MCF 10A (cell line): ENCODE measurements at regions not wholly inside any gene's neighbourhood (a gene's known extent, or its start where the extent isn't known, plus 50 kb on each side); places are given as distances from the start of the nearest gene placed in this dataset.

Experiments
- BruUV-seq: library from RNA; stranded (reverse); fragments of 400-500 nt; replicated peaks from 2 replicates; lab custom pipeline; 2021; lab: Mats Ljungman, UMichigan
- CTCF ChIA-PET: fragments of 300-600 bp; sonication (Branson Sonifier 250); formaldehyde crosslinking; extraction: SDS; loops from one replicate; lab custom pipeline; 2021; ENCODE audit warnings: antibody characterized with exemption, inconsistent platforms; lab: Yijun Ruan, JAX
- POLR2A ChIA-PET: fragments of 300-600, 350-650 bp; sonication (Branson Sonifier 250); formaldehyde crosslinking; extraction: SDS; loops from one replicate; lab custom pipeline; 2020; ENCODE audit warnings: antibody characterized with exemption, inconsistent platforms; lab: Yijun Ruan, JAX
- DNase-seq: peaks from one replicate; pipeline ENCODE4 v3.0.0-alpha.2; 2018; ENCODE audit not compliant: unreplicated experiment
- H3K27ac Mint-ChIP-seq: one replicate; pipeline ENCODE4 v1.8.0; 2022; ENCODE audit warnings: mild to moderate bottlenecking, low read depth, mixed read lengths; ENCODE audit not compliant: unreplicated experiment
- H3K27me3 Mint-ChIP-seq: one replicate; pipeline ENCODE4 v1.8.0; 2022; ENCODE audit warnings: mixed read lengths; ENCODE audit not compliant: insufficient read depth, unreplicated experiment
- H3K36me3 Mint-ChIP-seq: one replicate; pipeline ENCODE4 v1.8.0; 2022; ENCODE audit warnings: mild to moderate bottlenecking, moderate library complexity, mixed read lengths; ENCODE audit not compliant: insufficient read depth, unreplicated experiment
- H3K4me1 Mint-ChIP-seq: one replicate; pipeline ENCODE4 v1.8.0; 2022; ENCODE audit warnings: mixed read lengths; ENCODE audit not compliant: insufficient read depth, unreplicated experiment
- H3K4me3 Mint-ChIP-seq: one replicate; pipeline ENCODE4 v1.8.0; 2022; ENCODE audit warnings: mild to moderate bottlenecking, moderate library complexity, mixed read lengths; ENCODE audit not compliant: unreplicated experiment
- H3K9me3 Mint-ChIP-seq: one replicate; pipeline ENCODE4 v1.8.0; 2022; ENCODE audit warnings: mixed read lengths; ENCODE audit not compliant: unreplicated experiment
- intact Hi-C: fragments of 100-400 bp; cut with micrococcal nuclease; formaldehyde crosslinking; loops from 2 replicates; pipeline ENCODE4 v1.14.1; 2022
- TF ChIP-seq, protein P1 (sequence below): fragments of 200-600 bp; IDR thresholded peaks from one replicate; pipeline ENCODE4 v1.8.0; 2022; ENCODE audit warnings: antibody characterized with exemption, mild to moderate bottlenecking; ENCODE audit not compliant: unreplicated experiment

DNA sequence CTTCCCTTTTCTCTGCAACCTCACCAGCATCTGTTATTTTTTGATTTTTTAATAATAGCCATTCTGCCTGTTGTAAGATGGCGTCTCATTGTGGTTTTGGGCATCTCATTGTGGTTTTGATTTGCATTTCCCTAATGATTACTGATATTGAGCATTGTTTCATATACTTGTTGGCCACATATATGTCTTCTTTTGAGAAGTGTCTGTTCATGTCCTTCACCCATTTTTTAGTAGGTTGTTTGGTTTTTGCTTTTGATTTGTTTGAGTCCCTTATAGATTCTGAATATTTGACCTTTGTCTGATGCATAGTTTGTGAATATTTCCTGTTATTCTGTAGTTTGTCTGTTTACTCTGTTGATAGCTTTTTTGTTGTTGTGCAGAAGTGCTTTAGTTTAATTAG, 312.2 kb upstream of the TBC1D5 start:
- POLR2A ChIA-PET = no interaction called here
- no TSS peak for BruUV-seq
- DNase-seq = no peak
- Mint-ChIP-seq H3K36me3 (no peaks in the 10 kb centered on the region), H3K4me3 (no peak overlapping the region), H3K4me1 (no peaks in the 10 kb centered on the region), H3K9me3 (no peaks in the 10 kb centered on the region), H3K27ac (no peak overlapping the region), H3K27me3 (no peaks in the 10 kb centered on the region)
- TF ChIP-seq, protein P1, sequence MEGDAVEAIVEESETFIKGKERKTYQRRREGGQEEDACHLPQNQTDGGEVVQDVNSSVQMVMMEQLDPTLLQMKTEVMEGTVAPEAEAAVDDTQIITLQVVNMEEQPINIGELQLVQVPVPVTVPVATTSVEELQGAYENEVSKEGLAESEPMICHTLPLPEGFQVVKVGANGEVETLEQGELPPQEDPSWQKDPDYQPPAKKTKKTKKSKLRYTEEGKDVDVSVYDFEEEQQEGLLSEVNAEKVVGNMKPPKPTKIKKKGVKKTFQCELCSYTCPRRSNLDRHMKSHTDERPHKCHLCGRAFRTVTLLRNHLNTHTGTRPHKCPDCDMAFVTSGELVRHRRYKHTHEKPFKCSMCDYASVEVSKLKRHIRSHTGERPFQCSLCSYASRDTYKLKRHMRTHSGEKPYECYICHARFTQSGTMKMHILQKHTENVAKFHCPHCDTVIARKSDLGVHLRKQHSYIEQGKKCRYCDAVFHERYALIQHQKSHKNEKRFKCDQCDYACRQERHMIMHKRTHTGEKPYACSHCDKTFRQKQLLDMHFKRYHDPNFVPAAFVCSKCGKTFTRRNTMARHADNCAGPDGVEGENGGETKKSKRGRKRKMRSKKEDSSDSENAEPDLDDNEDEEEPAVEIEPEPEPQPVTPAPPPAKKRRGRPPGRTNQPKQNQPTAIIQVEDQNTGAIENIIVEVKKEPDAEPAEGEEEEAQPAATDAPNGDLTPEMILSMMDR = no peak
- CTCF ChIA-PET = interaction anchor here (0.7 to 1.3 kb wide), 2 partner anchors 26 to 87 kb away, joined by 3 to 4 read pairs; no protein-coding TSS in a partner anchor
- intact Hi-C loops = no loop called here

DNA sequence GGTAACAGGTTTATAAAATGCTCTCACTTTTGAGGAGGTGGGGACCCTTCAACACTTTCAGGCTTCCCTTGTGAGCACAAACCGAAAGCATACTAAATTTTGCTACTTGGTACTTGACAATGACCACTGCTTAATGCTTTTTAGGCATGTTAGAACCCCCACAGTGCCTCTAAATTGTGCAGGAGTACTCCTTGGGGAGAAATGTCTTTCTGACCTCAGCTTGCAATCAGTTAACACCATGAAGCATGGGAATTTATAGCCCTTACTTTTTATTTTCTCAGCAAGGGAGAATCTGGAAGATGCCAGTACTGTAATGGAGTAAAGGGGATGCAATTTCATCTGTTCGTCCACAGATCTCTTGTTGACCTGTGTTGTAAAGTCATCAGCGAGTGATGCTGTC, 308.9 kb upstream of the TBC1D5 start:
- POLR2A ChIA-PET = no interaction called here
- Mint-ChIP-seq H3K4me1 (no peaks in the 10 kb centered on the region), H3K27me3 (no peaks in the 10 kb centered on the region), H3K4me3 (no peak overlapping the region), H3K36me3 (no peaks in the 10 kb centered on the region), H3K27ac (no peak overlapping the region), H3K9me3 (no peaks in the 10 kb centered on the region)
- TF ChIP-seq, protein P1 = no peak
- CTCF ChIA-PET = no interaction called here
- no peak for DNase-seq
- no TSS peak for BruUV-seq
- intact Hi-C loops = no loop called here

DNA sequence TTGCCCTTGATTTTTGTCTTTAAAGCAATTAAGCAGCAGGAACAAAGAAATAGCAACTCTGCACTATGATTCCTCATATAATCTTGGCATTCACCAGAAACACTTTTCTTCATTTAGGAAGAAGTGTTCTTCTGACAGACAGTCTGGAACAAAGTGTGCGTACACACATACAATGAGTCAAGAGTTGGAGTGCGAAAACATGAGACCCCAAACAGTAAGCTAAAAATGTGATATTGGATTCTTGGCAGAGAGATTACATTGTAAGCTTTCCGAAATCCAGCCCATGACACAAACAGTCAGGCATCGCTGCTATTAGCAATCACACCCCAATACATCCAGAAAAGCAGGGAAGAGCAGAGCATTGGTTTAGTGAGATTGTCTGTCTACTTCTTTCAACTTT, 306.7 kb upstream of the TBC1D5 start:
- TF ChIP-seq, protein P1 = no peak
- no TSS peak for BruUV-seq

DNA sequence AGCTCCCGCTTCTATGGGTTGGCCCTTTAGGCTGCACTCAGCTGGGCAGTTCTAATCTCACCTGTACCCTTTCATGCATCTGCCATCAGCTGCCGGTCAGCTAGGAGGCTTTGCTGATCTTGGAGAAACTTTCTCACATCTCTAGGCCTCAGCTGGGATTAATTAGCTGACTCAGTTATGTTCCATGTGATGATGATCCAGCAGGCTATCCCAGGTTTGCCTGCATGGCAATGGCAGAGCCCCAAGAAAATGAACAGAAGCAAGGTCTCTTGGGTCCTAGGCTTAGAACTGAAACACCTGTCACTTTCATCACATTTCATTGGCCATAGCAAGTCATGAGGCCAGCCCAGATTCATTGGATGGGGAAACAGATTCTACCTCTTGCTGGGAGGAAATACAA, 304.6 kb upstream of the TBC1D5 start:
- ChIA-PET CTCF (no interaction called here), POLR2A (interaction anchor here (0.5 to 0.7 kb wide), 2 partner anchors 80 to 143 kb away, joined by 3 to 4 read pairs; no protein-coding TSS in a partner anchor)
- H3K27me3 Mint-ChIP-seq = no peaks in the 10 kb centered on the region
- TF ChIP-seq, protein P1 = no peak
- BruUV-seq = no TSS peak
- no peaks in the 10 kb centered on the region for H3K4me1 Mint-ChIP-seq
- no peaks in the 10 kb centered on the region for H3K9me3 Mint-ChIP-seq
- intact Hi-C loops = no loop called here
- no peak overlapping the region for H3K27ac Mint-ChIP-seq
- no peak overlapping the region for H3K4me3 Mint-ChIP-seq
- DNase-seq = no peak
- no peaks in the 10 kb centered on the region for H3K36me3 Mint-ChIP-seq

More for the DNA sequence above, 306.7 kb upstream of the TBC1D5 start:
- ChIA-PET CTCF (interaction anchor here (0.6 to 2.1 kb wide), 3 partner anchors 10 to 938 kb away, joined by 3 to 5 read pairs (median 3); no protein-coding TSS in a partner anchor), POLR2A (interaction anchor here (1.2 kb wide), 1 partner anchor 9 kb away, joined by 3 read pairs; no protein-coding TSS in a partner anchor)
- Mint-ChIP-seq H3K27ac (no peak overlapping the region), H3K36me3 (no peaks in the 10 kb centered on the region), H3K4me1 (no peaks in the 10 kb centered on the region), H3K27me3 (no peaks in the 10 kb centered on the region), H3K4me3 (no peak overlapping the region), H3K9me3 (no peaks in the 10 kb centered on the region)
- intact Hi-C loops = no loop called here
- no peak for DNase-seq
